K562 (cell line): ENCODE measurements at regions not wholly inside any gene's neighbourhood (a gene's known extent, or its start where the extent isn't known, plus 50 kb on each side); places are given as distances from the start of the nearest gene placed in this dataset.

ENCODE experiments used
- ATAC-seq: fragments of 200-7000 bp; cut with Tn5 transposase; 3 replicates; pipeline ENCODE4 v1.9.1; 2020; ENCODE audit warnings: moderate library complexity
- BruUV-seq: library from RNA; stranded (reverse); fragments of 400-500 nt; replicated peaks from 2 replicates; lab custom pipeline; 2021; lab: Mats Ljungman, UMichigan
- CTCF ChIA-PET: fragments of 300-600 bp; formaldehyde crosslinking; extraction: SDS; loops from one replicate; lab custom pipeline; 2021; ENCODE audit warnings: low intra/inter-chr PET ratio; lab: Yijun Ruan, JAX
- POLR2A ChIA-PET: fragments of 300-600, 350-650 bp; sonication (Branson Sonifier 250); formaldehyde crosslinking; extraction: SDS; loops from one replicate; lab custom pipeline; 2021; ENCODE audit warnings: antibody characterized with exemption, inconsistent platforms; lab: Yijun Ruan, JAX
- DNase-seq, 4 experiments: peaks; one replicate each; pipeline versions ENCODE4 v3.0.0 to v3.0.0-alpha.2; 2011 to 2018; ENCODE audit warnings: low spot score in 3 of 4, mixed read lengths in 3 of 4; ENCODE audit errors: extremely low read depth in 1 of 4
- FAIRE-seq: peaks from 2 replicates; lab custom pipeline; 2011; peaks lifted over from hg19 to GRCh38; lab: Jason Lieb, UNC
- H2AFZ ChIP-seq: 2 replicates; pipeline ENCODE4 v1.6.0; 2011; ENCODE audit warnings: low read depth, low read length, control low read depth, inconsistent platforms
- H3K27ac ChIP-seq: fragments of 200-600 bp; 3 replicates; pipeline ENCODE4 v1.8.0; 2011; ENCODE audit warnings: low read depth, mild to moderate bottlenecking, control low read depth, inconsistent platforms, low read length, moderate library complexity, mixed read lengths; ENCODE audit errors: extremely low read depth
- H3K27me3 ChIP-seq, 2 experiments: fragments of 300-600 bp in 1 of 2; 2 replicates in 1 of 2; 3 replicates in 1 of 2; pipeline versions ENCODE4 v1.6.0 to v1.8.0; 2011; ENCODE audit warnings: inconsistent platforms in 2 of 2, low read length in 2 of 2, mild to moderate bottlenecking in 1 of 2, mixed read lengths in 1 of 2, moderate library complexity in 1 of 2; ENCODE audit not compliant: control insufficient read depth in 2 of 2, insufficient read depth in 2 of 2
- H3K36me3 ChIP-seq: fragments of 300-600 bp; 3 replicates; pipeline ENCODE4 v1.8.0; 2011; ENCODE audit warnings: mild to moderate bottlenecking, low read length, inconsistent platforms; ENCODE audit not compliant: control insufficient read depth, insufficient read depth
- H3K4me1 ChIP-seq, 2 experiments: fragments of 200-600 bp in 1 of 2; replicated peaks in 1 of 2; 2 replicates in 1 of 2; 3 replicates in 1 of 2; pipeline versions ENCODE4 v1.5.1 to v1.8.0; 2011; ENCODE audit warnings: inconsistent platforms in 2 of 2, low read length in 2 of 2, mild to moderate bottlenecking in 1 of 2, mixed read lengths in 1 of 2, moderate library complexity in 1 of 2; ENCODE audit not compliant: control insufficient read depth in 2 of 2, insufficient read depth in 2 of 2
- H3K4me2 ChIP-seq: 2 replicates; pipeline ENCODE4 v1.6.1; 2011; ENCODE audit warnings: low read length, control low read depth, inconsistent platforms, mixed read lengths; ENCODE audit not compliant: insufficient read depth
- H3K4me3 ChIP-seq: fragments of 200-600 bp; sonication (generic), shearing (Covaris generic); 2 replicates; pipeline ENCODE4 v1.5.1; 2016; ENCODE audit warnings: control low read depth, inconsistent platforms
- H3K79me2 ChIP-seq: fragments of 200-600 bp; 3 replicates; pipeline ENCODE4 v1.8.0; 2011; ENCODE audit warnings: low read length, inconsistent platforms; ENCODE audit not compliant: control insufficient read depth, insufficient read depth
- H3K9ac ChIP-seq, 2 experiments: 2 replicates each; pipeline versions ENCODE4 v1.6.0 to v1.6.1; 2011; ENCODE audit warnings: low read depth in 2 of 2, low read length in 2 of 2, control low read depth in 1 of 2, inconsistent platforms in 1 of 2, mild to moderate bottlenecking in 1 of 2, mixed read lengths in 1 of 2; ENCODE audit not compliant: insufficient read depth in 1 of 2
- H3K9me1 ChIP-seq: one replicate; pipeline ENCODE4 v1.6.0; 2011; ENCODE audit warnings: inconsistent platforms, mild to moderate bottlenecking, low read length, moderate library complexity; ENCODE audit not compliant: control insufficient read depth, insufficient read depth
- H3K9me3 ChIP-seq: replicated peaks from 2 replicates; pipeline ENCODE4 v1.5.1; 2011; ENCODE audit warnings: low read depth, low read length, inconsistent platforms; ENCODE audit not compliant: control insufficient read depth, insufficient read depth
- H4K20me1 ChIP-seq: replicated peaks from 2 replicates; pipeline ENCODE4 v1.6.1; 2011; ENCODE audit warnings: low read length, inconsistent platforms, mixed read lengths; ENCODE audit not compliant: control insufficient read depth, insufficient read depth
- CBFA2T2 ChIP-seq: fragments of 450-650 bp; conservative IDR thresholded peaks from 2 replicates; pipeline ENCODE4 v1.6.1; 2017; ENCODE audit warnings: mild to moderate bottlenecking
- CC2D1A ChIP-seq: fragments of 450-650 bp; IDR thresholded peaks from 2 replicates; pipeline ENCODE4 v1.6.1; 2017; ENCODE audit warnings: mild to moderate bottlenecking
- EHMT2 ChIP-seq: fragments of 450-650 bp; IDR thresholded peaks from 2 replicates; pipeline ENCODE4 v1.6.1; 2018; ENCODE audit warnings: antibody characterized with exemption
- ELF4 ChIP-seq: fragments of 450-650 bp; formaldehyde crosslinking; IDR thresholded peaks from 2 replicates; pipeline ENCODE4 v1.4.0; 2022; ENCODE audit warnings: missing genetic modification characterization
- HIVEP1 ChIP-seq: fragments of 250-450 bp; sonication (Bioruptor Pico); IDR thresholded peaks from 2 replicates; pipeline ENCODE4 v1.4.0; 2020; ENCODE audit warnings: mild to moderate bottlenecking
- LEF1 ChIP-seq: fragments of 450-650 bp; IDR thresholded peaks from 2 replicates; pipeline ENCODE4 v1.6.1; 2016; ENCODE audit warnings: mild to moderate bottlenecking
- SFPQ ChIP-seq: fragments of 200-400 bp; formaldehyde crosslinking; IDR thresholded peaks from 2 replicates; pipeline ENCODE4 v1.6.1; 2017; ENCODE audit warnings: mild to moderate bottlenecking, low read depth, low read length, moderate library complexity
- ZNF124 ChIP-seq: sonication (generic); formaldehyde crosslinking; IDR thresholded peaks from 2 replicates; pipeline ENCODE4 v1.8.1; 2022; ENCODE audit warnings: missing genetic modification reagents
- ZNF431 ChIP-seq: sonication (generic); formaldehyde crosslinking; IDR thresholded peaks from 2 replicates; pipeline ENCODE4 v1.8.0; 2022; ENCODE audit warnings: mild to moderate bottlenecking, missing genetic modification reagents
- WGBS: fragments of 100-300 bp; shearing (Covaris generic); methylation state at CpG from one replicate; pipeline ENCODE4 v1.1.6; 2016; ENCODE audit warnings: low coverage, mixed read lengths; ENCODE audit not compliant: insufficient coverage; ENCODE audit errors: missing lambda C conversion rate; 5-methylcytosine and 5-hydroxymethylcytosine counted together
- in situ Hi-C: fragments of 300-500 bp; cut with MboI; formaldehyde crosslinking; loops from 4 replicates; pipeline ENCODE4 v1.15.0; 2018; ENCODE audit warnings: inconsistent platforms, mixed read lengths
- intact Hi-C: fragments of 100-400 bp; cut with micrococcal nuclease; formaldehyde crosslinking; loops from 2 replicates; pipeline ENCODE4 v1.14.2; 2022
- TF ChIP-seq, protein P1 (sequence below): sonication (generic); formaldehyde crosslinking; IDR thresholded peaks from 2 replicates; pipeline ENCODE4 v1.4.0; 2020; ENCODE audit warnings: mild to moderate bottlenecking, missing genetic modification reagents

DNA sequence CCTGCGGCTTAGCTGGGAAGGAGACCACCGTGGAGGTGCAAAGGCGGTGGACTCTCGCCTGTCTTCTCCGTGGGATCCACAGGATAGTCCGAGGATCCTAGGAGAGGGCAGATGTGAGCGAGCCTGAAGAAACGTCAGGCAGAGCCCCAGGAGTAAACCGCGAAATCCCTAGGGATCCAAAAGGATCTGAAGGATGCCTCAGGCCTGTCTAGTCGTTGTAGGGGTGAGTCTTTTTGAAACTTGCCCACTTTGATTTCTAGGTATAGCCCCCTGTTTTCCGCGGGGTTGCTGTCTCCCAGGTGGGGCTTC, 576.5 kb downstream of the KCNJ18 start (continued):
- TF ChIP-seq HIVEP1: no peak
- no peak for TF ChIP-seq ZNF431 (CRISPR knock-in tag)
- TF ChIP-seq EHMT2: no peak

DNA sequence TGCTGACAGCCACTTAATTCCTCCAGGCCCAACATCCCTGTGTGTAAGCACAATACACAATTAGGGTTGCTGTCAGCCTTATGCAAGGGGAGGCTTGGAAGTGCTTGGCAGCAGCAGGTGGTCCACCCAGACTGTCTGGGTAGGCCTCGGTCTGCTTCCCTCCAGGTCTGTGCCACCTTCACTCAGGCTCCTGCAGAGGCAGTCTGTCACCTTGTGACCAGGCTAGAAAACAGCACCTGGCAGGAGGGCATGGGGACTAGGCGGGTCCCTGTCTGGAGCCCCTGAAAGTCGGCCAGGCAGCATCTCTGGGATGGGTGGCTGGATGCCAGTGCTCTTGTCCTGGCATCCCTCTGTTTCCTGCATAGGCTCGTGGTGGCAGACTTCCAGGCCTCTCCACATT, 578.1 kb downstream of the KCNJ18 start:
- ATAC-seq (no peak), FAIRE-seq (no peak), DNase-seq (no peak)
- peaks cover 2 to 10% of the 10 kb centered on the region in 2 experiments; a peak in 4 of 5 replicates for H3K4me1 ChIP-seq
- H3K9ac ChIP-seq: no peak overlapping the region
- no peaks in the 10 kb centered on the region for H3K79me2 ChIP-seq
- BruUV-seq: no TSS peak
- H3K4me3 ChIP-seq: no peak overlapping the region
- H3K4me2 ChIP-seq: no peak overlapping the region
- no peaks in the 10 kb centered on the region for H3K9me1 ChIP-seq
- H3K27ac ChIP-seq: no peak overlapping the region
- ChIA-PET POLR2A (no interaction called here), CTCF (no interaction called here)
- H4K20me1 ChIP-seq: no peaks in the 10 kb centered on the region
- no peaks in the 10 kb centered on the region for H3K36me3 ChIP-seq
- WGBS: 4% methylated on average over 3 of the region's 4 CpGs
- in situ Hi-C loops: no loop called here
- no peaks in the 10 kb centered on the region for H3K27me3 ChIP-seq
- intact Hi-C loops: no loop called here
- H3K9me3 ChIP-seq: no peaks in the 10 kb centered on the region; the same call in 1 of the 2 replicates
- H2AFZ ChIP-seq: no peak overlapping the region
- TF ChIP-seq CBFA2T2 (no peak), ZNF124 (no peak), LEF1 (no peak), ELF4 (no peak), SFPQ (no peak), CC2D1A (no peak)
- TF ChIP-seq, protein P1, sequence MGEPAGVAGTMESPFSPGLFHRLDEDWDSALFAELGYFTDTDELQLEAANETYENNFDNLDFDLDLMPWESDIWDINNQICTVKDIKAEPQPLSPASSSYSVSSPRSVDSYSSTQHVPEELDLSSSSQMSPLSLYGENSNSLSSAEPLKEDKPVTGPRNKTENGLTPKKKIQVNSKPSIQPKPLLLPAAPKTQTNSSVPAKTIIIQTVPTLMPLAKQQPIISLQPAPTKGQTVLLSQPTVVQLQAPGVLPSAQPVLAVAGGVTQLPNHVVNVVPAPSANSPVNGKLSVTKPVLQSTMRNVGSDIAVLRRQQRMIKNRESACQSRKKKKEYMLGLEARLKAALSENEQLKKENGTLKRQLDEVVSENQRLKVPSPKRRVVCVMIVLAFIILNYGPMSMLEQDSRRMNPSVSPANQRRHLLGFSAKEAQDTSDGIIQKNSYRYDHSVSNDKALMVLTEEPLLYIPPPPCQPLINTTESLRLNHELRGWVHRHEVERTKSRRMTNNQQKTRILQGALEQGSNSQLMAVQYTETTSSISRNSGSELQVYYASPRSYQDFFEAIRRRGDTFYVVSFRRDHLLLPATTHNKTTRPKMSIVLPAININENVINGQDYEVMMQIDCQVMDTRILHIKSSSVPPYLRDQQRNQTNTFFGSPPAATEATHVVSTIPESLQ (CRISPR knock-in tag): no peak
